ENCODE measurements at regions not wholly inside any gene's neighbourhood (a gene's known extent, or its start where the extent isn't known, plus 50 kb on each side); places are given as distances from the start of the nearest gene placed in this dataset.

DNA sequence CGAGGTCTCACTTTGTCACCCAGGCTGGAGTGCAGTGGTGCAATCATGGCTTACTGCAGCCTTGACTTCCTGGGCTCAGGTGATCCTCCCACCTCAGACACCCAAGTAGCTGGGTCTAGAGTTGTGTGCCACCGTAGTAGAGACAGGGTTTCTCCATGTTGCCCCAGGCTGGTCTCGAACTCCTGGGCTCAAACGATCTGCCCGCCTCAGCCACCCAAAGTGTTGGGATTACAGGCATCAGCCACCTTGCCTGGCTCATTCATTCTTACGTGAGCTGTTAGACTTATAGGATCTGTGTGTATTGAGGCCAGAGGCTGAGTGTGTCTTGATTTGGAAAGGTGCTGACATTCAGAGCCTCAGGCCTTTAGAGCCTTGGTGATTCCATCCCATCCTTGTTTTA, 128.1 kb downstream of the SLC25A47 start:
- Histone ChIP-seq H3K4me3 (no peak overlapping the region), H3K4me1 (no peaks in the 10 kb centered on the region), H3K9ac (ENCODE audit: low read depth in 2 of 2, low read length in 2 of 2) (no peak overlapping the region), H3K9me3 (no peaks in the 10 kb centered on the region), H3K27ac (no peak overlapping the region), H3K27me3 (no peaks in the 10 kb centered on the region), H3K36me3 (no peaks in the 10 kb centered on the region)
- intact Hi-C loops (cut with DNase I), result no loop called here
- no peak for DNase-seq
- TF ChIP-seq CTCF (IDR thresholded peaks at IDR 0.05), result no peak

DNA sequence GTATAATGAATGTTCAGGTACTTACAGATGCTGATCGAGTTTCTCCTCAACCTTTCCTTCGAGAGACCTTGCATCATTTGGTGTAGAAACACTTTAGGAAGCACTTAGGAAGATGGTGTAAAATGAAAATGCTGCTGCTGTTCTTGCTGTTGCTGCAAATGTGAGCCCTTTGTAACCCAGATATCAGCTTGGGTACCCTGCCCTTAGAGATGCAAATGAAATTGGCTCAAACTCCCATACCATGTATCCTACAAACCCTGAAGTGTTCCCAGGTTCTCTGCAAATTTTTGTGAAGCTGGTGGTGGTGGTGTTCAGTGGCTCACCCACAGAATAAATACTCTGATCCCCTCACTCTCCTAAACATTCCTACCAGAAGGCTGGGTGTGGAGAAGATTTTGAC, 130.8 kb downstream of the SLC25A47 start:
- Histone ChIP-seq H3K27me3 (no peaks in the 10 kb centered on the region), H3K9ac (ENCODE audit: low read depth in 2 of 2, low read length in 2 of 2) (no peak overlapping the region), H3K27ac (no peak overlapping the region), H3K4me1 (no peaks in the 10 kb centered on the region), H3K36me3 (no peaks in the 10 kb centered on the region), H3K9me3 (no peaks in the 10 kb centered on the region), H3K4me3 (no peak overlapping the region)
- intact Hi-C loops (cut with DNase I), result no loop called here
- TF ChIP-seq CTCF (IDR thresholded peaks at IDR 0.05), result no peak
- no peak for DNase-seq

GRCh38 chr14:100454437-100454836, 131.3 kb downstream of the SLC25A47 start:
- Histone ChIP-seq H3K27me3 (no peaks in the 10 kb centered on the region), H3K4me3 (no peak overlapping the region), H3K4me1 (no peaks in the 10 kb centered on the region), H3K9ac (ENCODE audit: low read depth in 2 of 2, low read length in 2 of 2) (no peak overlapping the region), H3K36me3 (no peaks in the 10 kb centered on the region), H3K27ac (no peak overlapping the region), H3K9me3 (no peaks in the 10 kb centered on the region)
- no peak for DNase-seq
- intact Hi-C loops (cut with DNase I), result no loop called here
- TF ChIP-seq CTCF (IDR thresholded peaks at IDR 0.05), result no peak

DNA sequence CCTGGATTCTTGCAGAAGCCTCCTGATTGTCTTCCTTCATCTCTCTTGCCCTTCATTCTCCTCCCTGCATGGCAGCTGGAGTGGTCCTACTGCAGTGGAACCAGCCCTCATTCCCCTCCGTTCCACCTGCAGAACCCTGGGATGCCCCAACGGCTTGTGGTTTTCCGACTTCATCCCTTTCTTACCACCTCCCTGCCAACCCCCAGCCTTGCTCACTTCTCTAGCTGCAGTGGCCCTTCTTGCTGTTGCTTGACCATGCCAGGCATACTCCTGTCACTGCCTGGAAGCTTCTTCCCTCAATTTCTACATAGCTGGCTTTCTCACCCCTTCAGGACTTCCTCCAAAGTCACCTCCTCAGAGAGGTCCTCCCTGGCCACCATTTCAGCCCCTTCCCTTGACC, 123.3 kb downstream of the BEGAIN start:
- H3K9ac ChIP-seq (ENCODE audit: low read depth in 2 of 2, low read length in 2 of 2), result no peak overlapping the region
- no peaks in the 10 kb centered on the region for H3K4me1 ChIP-seq
- H3K9me3 ChIP-seq, result no peaks in the 10 kb centered on the region
- no peaks in the 10 kb centered on the region for H3K36me3 ChIP-seq
- H3K27me3 ChIP-seq, result no peaks in the 10 kb centered on the region
- H3K27ac ChIP-seq, result no peak overlapping the region
- intact Hi-C loops (cut with DNase I), result no loop called here
- no peak for TF ChIP-seq CTCF (IDR thresholded peaks at IDR 0.05)
- H3K4me3 ChIP-seq, result no peak overlapping the region
- DNase-seq, result no peak

DNA sequence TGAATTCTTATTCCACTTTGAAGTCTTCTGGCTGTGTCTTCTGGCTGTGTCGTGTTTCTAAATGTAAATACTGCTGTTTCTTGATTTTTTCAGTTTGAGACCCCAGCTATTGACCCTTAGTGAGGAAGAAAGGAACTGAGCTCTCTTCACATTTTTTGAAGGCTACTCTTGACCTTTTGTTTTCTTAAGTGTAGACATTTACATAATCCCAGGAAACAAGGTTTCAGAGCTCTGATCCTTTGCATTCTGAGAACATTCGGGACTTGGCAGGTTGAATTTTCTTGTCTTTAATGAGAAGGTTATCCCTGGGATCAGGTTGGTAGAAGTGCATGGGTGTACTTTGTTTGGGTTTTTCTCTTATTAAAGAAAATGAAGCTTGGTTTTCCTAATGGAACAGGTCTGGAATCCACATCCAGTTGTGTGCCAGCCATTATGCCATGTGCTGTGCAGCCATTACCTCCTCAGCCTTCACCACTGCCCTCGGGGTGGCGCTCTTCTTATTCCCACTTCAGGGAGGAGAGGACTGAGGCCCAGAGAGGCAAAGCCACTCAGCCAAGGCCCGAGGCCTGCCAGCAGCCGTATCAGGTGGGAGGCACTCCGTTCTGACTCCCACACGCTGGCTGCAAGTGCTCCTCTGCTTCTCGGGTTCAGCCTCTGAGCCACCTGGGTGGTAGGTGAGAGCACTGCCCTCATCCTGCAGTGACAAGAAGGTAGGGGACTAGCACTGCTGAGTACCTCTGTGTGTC, 120.9 kb downstream of the BEGAIN start:
- H3K4me1 ChIP-seq, result no peaks in the 10 kb centered on the region
- TF ChIP-seq CTCF (IDR thresholded peaks at IDR 0.05), result no peak
- intact Hi-C loops (cut with DNase I), result no loop called here
- H3K9ac ChIP-seq (ENCODE audit: low read depth in 2 of 2, low read length in 2 of 2), result no peak overlapping the region
- H3K36me3 ChIP-seq, result no peaks in the 10 kb centered on the region
- no peaks in the 10 kb centered on the region for H3K27me3 ChIP-seq
- H3K4me3 ChIP-seq, result no peak overlapping the region
- DNase-seq, result no peak
- no peaks in the 10 kb centered on the region for H3K9me3 ChIP-seq
- H3K27ac ChIP-seq, result no peak overlapping the region
